Activated naive CD8-positive, alpha-beta T cell treated with anti-CD3 and anti-CD28 coated beads for 36 hours (primary cell): ENCODE measurements at regions not wholly inside any gene's neighbourhood (a gene's known extent, or its start where the extent isn't known, plus 50 kb on each side); places are given as distances from the start of the nearest gene placed in this dataset.

Source experiments
- DNase-seq: peaks from one replicate; pipeline ENCODE4 v3.0.0; 2021
- H3K27ac Mint-ChIP-seq: one replicate; pipeline ENCODE4 v1.8.0; 2022; ENCODE audit warnings: mild to moderate bottlenecking, moderate library complexity, mixed read lengths
- H3K27me3 Mint-ChIP-seq: one replicate; pipeline ENCODE4 v1.8.0; 2022; ENCODE audit warnings: mild to moderate bottlenecking, mixed read lengths
- H3K36me3 Mint-ChIP-seq: one replicate; pipeline ENCODE4 v1.8.0; 2021; ENCODE audit warnings: mild to moderate bottlenecking, mixed read lengths
- H3K4me1 Mint-ChIP-seq: one replicate; pipeline ENCODE4 v1.8.0; 2021; ENCODE audit warnings: mixed read lengths
- H3K4me3 Mint-ChIP-seq: one replicate; pipeline ENCODE4 v1.8.0; 2022; ENCODE audit warnings: mild to moderate bottlenecking, moderate library complexity, mixed read lengths
- H3K9me3 Mint-ChIP-seq: one replicate; pipeline ENCODE4 v1.8.0; 2022; ENCODE audit warnings: mixed read lengths

DNA sequence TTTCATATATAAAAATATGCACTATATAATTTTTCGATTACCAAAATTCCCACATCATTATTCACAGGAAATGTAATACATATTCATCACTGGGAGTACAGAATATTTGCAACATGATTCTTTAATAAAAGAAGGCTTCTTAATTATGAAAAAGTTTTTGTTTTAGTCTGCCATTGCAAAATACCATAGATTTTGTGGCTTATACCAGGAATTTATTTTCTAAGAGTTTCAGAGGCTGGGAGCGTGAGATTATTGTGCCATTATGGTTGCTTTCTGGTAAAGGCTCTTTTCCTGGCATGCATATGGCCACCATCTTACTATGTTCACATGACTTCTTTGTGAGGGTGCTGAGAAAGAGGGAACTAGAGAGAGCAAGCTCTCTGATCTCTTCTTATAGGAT lies 306.9 kb upstream of the ADGRB3 start:
- no peaks in the 10 kb centered on the region for H3K4me1 Mint-ChIP-seq
- no peaks in the 10 kb centered on the region for H3K27me3 Mint-ChIP-seq
- no peak for DNase-seq
- no peak overlapping the region for H3K27ac Mint-ChIP-seq
- no peak overlapping the region for H3K4me3 Mint-ChIP-seq
- no peaks in the 10 kb centered on the region for H3K9me3 Mint-ChIP-seq
- H3K36me3 Mint-ChIP-seq = no peaks in the 10 kb centered on the region

DNA sequence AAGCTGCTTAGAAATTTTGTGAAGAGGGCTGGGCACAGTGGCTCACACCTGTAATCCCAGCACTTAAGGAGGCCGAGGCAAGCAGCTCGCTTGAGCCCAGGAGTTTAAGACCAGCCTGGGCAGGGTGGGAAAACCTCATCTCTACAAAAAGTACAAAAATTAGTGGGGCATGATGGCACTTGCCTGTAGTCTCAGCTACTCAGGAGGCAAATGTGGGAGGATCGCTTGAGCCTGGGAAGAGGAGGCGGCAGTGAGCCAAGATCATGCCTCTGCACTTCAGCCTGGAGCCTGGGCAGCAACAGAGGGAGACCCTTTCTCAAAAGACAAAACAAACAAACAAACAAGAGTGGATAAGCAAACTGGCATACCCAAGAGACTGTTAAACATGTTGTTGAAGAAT lies 308.3 kb upstream of the ADGRB3 start:
- Mint-ChIP-seq H3K36me3 (no peaks in the 10 kb centered on the region), H3K9me3 (no peaks in the 10 kb centered on the region), H3K27me3 (no peaks in the 10 kb centered on the region), H3K4me3 (no peak overlapping the region), H3K4me1 (no peaks in the 10 kb centered on the region), H3K27ac (no peak overlapping the region)
- DNase-seq = no peak

DNA sequence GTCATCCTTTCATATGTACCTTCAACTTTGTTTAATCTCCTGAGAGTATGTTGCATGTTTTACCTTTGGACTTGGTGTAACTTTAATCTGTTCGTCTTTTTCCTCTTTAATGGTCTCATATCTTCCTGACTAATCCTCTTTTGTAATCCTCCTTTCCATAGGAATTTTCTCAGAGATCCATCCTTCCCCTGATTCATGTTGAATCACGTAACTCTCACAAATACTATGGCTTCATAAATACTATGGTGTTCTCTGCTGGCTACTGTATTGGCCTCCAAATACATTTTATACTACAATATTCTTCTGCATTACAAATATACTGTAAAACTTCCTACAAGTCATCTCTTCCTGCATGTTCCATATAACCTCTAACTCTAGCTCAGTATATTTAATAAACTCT lies 317.7 kb upstream of the ADGRB3 start:
- no peak overlapping the region for H3K27ac Mint-ChIP-seq

DNA sequence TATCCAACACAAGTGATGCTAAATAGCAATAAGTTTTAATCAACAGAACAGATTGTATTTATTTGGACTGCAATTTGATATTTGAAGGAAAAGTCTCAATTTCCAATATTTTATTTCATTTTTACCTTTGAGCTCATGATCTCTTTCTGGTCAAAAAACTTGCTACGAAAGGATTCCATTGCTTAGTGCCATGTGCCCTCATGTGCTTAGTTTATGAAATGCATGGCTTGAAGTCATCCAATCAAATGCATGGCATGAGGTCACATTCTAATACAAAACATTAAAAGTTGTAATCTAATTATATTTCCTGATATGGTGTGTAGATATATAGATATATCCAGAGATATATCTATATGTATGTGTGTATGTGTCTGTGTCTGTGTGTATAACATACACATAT lies 321.2 kb upstream of the ADGRB3 start:
- H3K27me3 Mint-ChIP-seq = no peaks in the 10 kb centered on the region
- H3K36me3 Mint-ChIP-seq = no peaks in the 10 kb centered on the region
- H3K4me1 Mint-ChIP-seq = no peaks in the 10 kb centered on the region
- H3K9me3 Mint-ChIP-seq = no peaks in the 10 kb centered on the region
- no peak overlapping the region for H3K4me3 Mint-ChIP-seq
- DNase-seq = no peak
- no peak overlapping the region for H3K27ac Mint-ChIP-seq

More for the DNA sequence above, 317.7 kb upstream of the ADGRB3 start:
- H3K9me3 Mint-ChIP-seq = peaks cover 4% of the 10 kb centered on the region
- H3K4me1 Mint-ChIP-seq = no peaks in the 10 kb centered on the region
- DNase-seq = no peak
- H3K27me3 Mint-ChIP-seq = no peaks in the 10 kb centered on the region
- H3K36me3 Mint-ChIP-seq = no peaks in the 10 kb centered on the region
- H3K4me3 Mint-ChIP-seq = no peak overlapping the region

DNA sequence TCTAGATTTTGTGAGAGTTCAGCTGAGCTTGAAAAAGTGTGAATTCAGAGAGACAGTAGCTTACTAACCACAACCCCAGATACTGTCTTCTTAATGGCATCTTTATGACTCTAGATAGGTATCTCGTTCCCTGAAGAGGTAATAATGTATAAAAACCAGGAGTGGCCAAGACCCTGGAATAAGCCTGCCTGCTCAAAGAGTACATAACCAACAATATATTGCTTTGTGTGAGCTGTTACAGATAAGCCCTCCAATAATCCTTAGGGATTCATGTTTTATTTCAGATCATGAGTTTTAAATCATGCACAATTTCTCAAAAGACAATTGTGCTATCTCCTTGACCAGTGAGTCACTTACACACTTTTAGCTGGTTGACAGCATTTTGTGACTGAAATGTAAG lies 327.8 kb upstream of the ADGRB3 start:
- Mint-ChIP-seq H3K4me3 (no peak overlapping the region), H3K27me3 (no peaks in the 10 kb centered on the region), H3K9me3 (peaks cover 5% of the 10 kb centered on the region), H3K4me1 (no peaks in the 10 kb centered on the region), H3K27ac (no peak overlapping the region), H3K36me3 (no peaks in the 10 kb centered on the region)
- no peak for DNase-seq

DNA sequence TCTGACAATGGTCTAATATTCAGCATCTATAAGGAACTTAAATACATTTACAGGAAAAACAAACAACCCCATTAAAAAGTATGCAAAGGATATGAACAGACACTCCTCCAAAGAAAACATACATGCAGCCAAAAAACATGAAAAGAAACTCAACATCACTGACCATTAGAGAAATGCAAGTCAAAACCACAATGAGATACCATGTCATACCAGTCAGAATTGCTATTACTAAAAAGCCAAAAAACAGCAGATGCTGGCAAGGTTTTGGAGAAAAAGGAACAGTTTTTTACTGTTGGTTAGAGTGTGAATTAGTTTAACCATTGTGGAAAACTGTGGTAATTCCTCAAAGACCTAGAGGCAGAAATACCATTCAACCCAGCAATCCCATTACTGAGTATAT lies 339.0 kb upstream of the ADGRB3 start:
- Mint-ChIP-seq H3K27ac (no peak overlapping the region), H3K27me3 (no peaks in the 10 kb centered on the region), H3K36me3 (no peaks in the 10 kb centered on the region), H3K9me3 (peaks cover 14% of the 10 kb centered on the region), H3K4me3 (no peak overlapping the region), H3K4me1 (no peaks in the 10 kb centered on the region)
- DNase-seq = no peak

DNA sequence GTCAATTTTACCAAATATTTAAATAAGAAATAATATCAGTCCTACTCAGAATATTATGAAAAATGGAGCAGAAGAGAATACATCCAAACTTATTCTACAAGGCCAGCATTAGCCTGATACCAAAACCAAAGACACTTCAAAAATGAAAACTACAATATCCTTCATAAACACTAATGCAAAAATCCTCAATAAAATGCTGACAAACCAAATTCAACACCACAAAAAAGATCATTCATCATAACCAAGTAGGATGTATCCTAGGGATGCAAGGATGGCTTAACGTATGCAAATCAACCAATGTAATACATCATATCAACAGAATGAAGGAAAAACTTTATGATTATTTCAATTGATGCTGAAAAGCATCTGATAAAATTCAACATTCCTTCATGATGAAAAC lies 352.4 kb upstream of the ADGRB3 start:
- no peak for DNase-seq
- Mint-ChIP-seq H3K27ac (no peak overlapping the region), H3K4me3 (no peak overlapping the region), H3K27me3 (no peaks in the 10 kb centered on the region), H3K9me3 (peaks cover 5% of the 10 kb centered on the region), H3K36me3 (no peaks in the 10 kb centered on the region), H3K4me1 (no peaks in the 10 kb centered on the region)

DNA sequence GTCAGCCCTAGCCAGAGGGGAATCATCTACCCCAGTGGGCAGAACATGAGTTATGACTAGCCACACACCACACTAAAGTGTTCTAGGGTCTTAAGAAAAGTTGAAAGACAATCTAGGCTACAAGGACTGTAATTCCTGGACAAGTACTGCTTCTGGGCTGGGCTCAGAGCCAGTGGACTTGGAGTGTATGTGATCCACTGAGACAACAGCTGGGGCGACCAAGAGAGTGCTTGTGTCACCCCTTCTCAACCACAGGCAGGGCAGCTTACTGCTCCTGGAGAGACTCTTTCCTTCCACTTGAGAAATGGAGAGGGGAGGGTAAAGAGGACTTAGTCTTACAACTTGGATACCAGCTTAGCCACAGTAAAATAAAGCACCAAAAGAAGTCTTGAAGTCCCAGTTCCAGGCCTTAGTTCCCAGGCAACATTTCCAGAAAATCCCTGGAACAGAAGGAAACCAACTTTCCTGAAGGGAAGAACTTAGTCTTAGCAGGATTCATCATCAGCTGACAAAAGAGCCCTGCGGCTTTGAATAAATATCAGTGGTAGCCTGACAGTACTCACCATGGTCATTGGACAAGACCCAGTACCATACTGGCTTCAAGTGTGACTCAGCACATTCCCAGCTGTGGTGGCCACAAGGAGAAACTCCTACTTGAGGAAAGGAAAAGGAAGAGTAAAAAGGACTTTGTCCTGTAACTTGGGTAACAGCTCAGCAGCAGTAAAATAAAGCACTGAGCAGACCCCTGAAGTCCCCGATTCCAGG lies 355.1 kb upstream of the ADGRB3 start:
- Mint-ChIP-seq H3K27ac (no peak overlapping the region), H3K27me3 (no peaks in the 10 kb centered on the region), H3K36me3 (no peaks in the 10 kb centered on the region), H3K4me3 (no peak overlapping the region), H3K9me3 (no peaks in the 10 kb centered on the region), H3K4me1 (no peaks in the 10 kb centered on the region)
- no peak for DNase-seq

DNA sequence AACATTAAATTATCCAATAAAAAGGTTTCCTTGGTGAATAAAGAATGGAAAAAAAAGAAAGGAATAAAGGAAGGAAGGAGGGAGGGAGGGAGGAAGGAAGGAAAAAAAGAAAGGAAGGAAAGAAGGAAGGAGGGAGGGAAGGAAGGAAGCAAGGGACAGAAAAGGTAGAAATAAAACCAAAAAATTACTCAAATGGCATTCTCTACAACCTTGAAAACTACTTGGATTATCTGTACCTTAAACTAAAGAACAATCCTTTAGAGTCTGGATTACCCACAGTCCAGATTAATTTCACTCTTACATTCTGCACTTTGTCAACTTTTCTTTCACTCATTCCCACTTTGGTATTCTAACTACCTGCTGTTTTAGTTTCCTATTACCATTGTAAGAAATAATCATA lies 361.8 kb upstream of the ADGRB3 start:
- no peak for DNase-seq
- no peaks in the 10 kb centered on the region for H3K27me3 Mint-ChIP-seq
- no peak overlapping the region for H3K4me3 Mint-ChIP-seq
- H3K36me3 Mint-ChIP-seq = no peaks in the 10 kb centered on the region
- no peak overlapping the region for H3K27ac Mint-ChIP-seq
- no peaks in the 10 kb centered on the region for H3K9me3 Mint-ChIP-seq
- no peaks in the 10 kb centered on the region for H3K4me1 Mint-ChIP-seq

DNA sequence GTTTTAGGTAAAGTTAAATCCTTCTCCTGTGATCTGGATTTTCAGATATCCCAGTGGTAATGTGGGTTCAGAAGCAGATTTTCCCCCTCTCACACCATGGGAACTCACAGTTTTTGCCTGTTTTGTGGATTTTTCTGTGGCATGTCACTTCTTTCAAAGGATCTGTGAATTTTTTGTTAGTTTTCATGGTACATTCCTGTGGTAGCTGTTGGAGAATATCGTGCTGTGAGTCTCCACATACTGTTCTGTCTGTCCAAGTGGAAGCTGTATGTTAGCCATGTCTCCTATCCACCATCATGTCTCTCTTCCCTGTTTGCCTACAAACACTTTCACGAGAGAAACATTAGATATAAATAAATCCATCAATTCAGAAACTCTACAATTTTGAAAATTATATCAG lies 378.7 kb upstream of the ADGRB3 start:
- no peak for DNase-seq
- H3K4me3 Mint-ChIP-seq = no peak overlapping the region
- H3K36me3 Mint-ChIP-seq = no peaks in the 10 kb centered on the region
- no peak overlapping the region for H3K27ac Mint-ChIP-seq
- H3K4me1 Mint-ChIP-seq = no peaks in the 10 kb centered on the region
- peaks cover 9% of the 10 kb centered on the region for H3K9me3 Mint-ChIP-seq
- H3K27me3 Mint-ChIP-seq = no peaks in the 10 kb centered on the region

DNA sequence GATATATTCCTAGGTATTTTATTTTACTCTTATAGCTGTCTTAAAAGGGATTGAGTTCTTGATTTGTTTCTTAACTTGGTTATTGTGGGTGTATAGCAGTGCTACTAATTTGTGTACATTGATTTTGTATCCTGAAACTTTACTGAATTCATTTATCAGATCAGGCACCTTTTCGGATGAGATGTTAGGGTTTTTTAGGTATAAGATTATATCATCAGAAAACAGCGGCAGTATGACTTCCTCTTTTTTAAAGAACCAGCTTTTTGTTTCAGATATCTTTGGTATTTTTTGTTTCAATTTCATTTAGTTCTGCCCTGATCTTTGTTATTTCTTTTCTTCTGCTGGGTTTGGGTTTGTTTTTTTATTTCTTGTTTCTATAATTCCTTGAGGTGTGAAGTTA lies 382.4 kb upstream of the ADGRB3 start:
- Mint-ChIP-seq H3K36me3 (no peaks in the 10 kb centered on the region), H3K4me3 (no peak overlapping the region), H3K27me3 (no peaks in the 10 kb centered on the region), H3K9me3 (peaks cover 8% of the 10 kb centered on the region), H3K27ac (no peak overlapping the region), H3K4me1 (no peaks in the 10 kb centered on the region)
- DNase-seq = no peak

DNA sequence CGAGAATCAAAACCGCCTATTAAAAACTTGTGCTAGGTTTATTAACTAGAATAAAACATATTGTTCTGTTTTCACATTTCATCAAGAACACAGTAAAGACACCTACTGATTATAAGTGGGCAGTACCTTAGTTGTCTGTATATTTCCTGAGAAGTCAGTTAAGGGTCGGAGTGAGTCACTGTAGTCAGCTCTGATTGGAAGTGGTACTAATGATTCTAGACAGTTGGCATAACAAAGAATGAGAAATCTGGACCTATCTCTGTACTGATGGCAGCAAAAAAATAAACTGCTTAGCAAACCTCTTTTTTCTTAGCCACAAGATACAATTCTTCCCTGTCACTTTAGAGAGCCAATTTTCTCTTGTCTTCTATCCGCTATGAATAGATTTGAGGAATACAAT lies 387.3 kb upstream of the ADGRB3 start:
- Mint-ChIP-seq H3K36me3 (no peaks in the 10 kb centered on the region), H3K4me1 (no peaks in the 10 kb centered on the region), H3K27ac (no peak overlapping the region), H3K4me3 (no peak overlapping the region), H3K27me3 (no peaks in the 10 kb centered on the region), H3K9me3 (peaks cover 4% of the 10 kb centered on the region)
- DNase-seq = no peak

DNA sequence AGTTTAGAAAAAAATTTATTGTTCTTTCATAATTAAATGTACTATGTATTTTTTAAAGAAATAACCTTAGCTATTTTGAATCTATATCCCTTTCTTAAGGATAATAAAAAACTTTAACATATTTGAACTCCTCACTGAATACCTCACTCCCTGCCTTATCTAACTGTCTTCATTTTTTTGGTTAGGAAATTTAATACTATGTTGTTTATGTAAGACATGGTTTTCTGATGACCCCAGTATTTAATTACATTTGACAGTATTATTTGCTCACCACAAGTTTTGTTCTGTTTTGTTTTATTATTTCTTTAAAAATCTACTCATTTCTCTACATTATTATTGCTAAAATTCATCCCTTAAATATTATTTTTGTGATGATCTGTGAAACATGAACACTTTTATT lies 394.4 kb upstream of the ADGRB3 start:
- H3K36me3 Mint-ChIP-seq = no peaks in the 10 kb centered on the region
- no peaks in the 10 kb centered on the region for H3K27me3 Mint-ChIP-seq
- DNase-seq = no peak
- no peaks in the 10 kb centered on the region for H3K9me3 Mint-ChIP-seq
- no peak overlapping the region for H3K27ac Mint-ChIP-seq
- no peaks in the 10 kb centered on the region for H3K4me1 Mint-ChIP-seq
- no peak overlapping the region for H3K4me3 Mint-ChIP-seq

DNA sequence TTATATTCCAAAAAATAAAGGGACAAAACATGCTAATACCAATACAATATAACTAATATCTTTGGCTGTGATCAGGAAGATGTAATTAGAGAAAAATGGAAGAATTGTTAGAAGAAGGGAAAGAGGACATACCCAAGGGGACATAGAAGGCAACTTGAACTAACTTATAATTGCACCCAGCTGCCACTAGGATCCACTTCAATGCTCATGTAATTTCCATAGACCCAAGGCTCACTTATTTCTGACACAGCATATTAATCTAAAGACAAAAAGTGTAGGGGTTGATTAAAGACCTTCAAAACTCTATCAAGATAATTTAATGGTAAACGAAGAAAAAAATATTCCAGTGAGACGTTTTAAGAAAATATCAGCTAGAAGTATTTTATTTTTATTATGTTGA lies 396.0 kb upstream of the ADGRB3 start:
- no peaks in the 10 kb centered on the region for H3K27me3 Mint-ChIP-seq
- H3K9me3 Mint-ChIP-seq = peaks cover 1% of the 10 kb centered on the region
- H3K36me3 Mint-ChIP-seq = no peaks in the 10 kb centered on the region
- H3K4me1 Mint-ChIP-seq = no peaks in the 10 kb centered on the region
- no peak overlapping the region for H3K27ac Mint-ChIP-seq
- no peak for DNase-seq
- no peak overlapping the region for H3K4me3 Mint-ChIP-seq

DNA sequence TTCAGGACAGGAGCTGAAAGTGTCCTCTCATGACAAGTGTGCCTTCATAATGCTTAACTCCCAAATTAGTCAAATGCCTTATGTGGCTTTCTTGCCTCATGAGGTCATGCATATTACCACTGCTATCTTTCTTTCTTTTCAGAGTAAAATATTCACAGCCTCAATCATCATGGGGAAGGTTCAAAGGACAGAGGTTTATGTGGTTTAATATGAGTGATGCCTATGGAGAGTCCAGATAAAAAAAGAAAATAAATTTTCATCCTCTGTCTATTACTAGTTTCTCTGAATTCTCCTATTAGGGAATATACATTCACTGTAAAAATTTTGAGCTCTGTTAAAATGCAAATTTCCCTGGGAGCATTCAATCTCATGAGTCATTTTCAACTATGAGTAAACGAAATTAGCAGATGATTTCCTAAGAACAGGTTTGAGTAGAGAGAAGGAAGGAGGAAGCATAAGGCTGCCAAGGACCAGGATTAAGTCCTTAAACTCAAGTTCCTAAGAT lies 396.9 kb upstream of the ADGRB3 start:
- H3K4me3 Mint-ChIP-seq = no peak overlapping the region
- H3K27ac Mint-ChIP-seq = no peak overlapping the region
- no peaks in the 10 kb centered on the region for H3K27me3 Mint-ChIP-seq
- no peaks in the 10 kb centered on the region for H3K36me3 Mint-ChIP-seq
- peaks cover 1% of the 10 kb centered on the region for H3K9me3 Mint-ChIP-seq
- DNase-seq = no peak
- H3K4me1 Mint-ChIP-seq = no peaks in the 10 kb centered on the region

DNA sequence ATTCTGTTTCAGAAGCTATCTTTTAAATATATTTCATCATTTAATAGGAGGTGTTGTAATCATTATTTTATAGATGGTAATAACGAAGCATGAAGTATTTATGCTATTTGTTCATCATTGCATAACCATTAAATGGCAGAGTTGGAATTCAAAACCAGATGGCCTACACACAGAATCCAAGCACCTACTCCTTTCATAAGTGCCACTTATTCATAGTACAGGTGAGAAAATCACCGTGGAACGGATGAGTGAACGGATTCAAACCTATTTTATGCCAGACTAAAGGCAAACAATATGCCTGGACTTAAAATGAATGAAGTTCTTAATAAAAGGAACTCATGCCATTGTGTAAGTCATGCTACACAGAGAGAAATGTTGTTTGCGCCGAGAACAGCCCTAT lies 397.9 kb upstream of the ADGRB3 start:
- no peaks in the 10 kb centered on the region for H3K36me3 Mint-ChIP-seq
- H3K27me3 Mint-ChIP-seq = no peaks in the 10 kb centered on the region
- no peak overlapping the region for H3K27ac Mint-ChIP-seq
- peaks cover 1% of the 10 kb centered on the region for H3K9me3 Mint-ChIP-seq
- DNase-seq = no peak
- H3K4me3 Mint-ChIP-seq = no peak overlapping the region
- H3K4me1 Mint-ChIP-seq = no peaks in the 10 kb centered on the region
